KMS-11 (cell line): ENCODE measurements at regions not wholly inside any gene's neighbourhood (a gene's known extent, or its start where the extent isn't known, plus 50 kb on each side); places are given as distances from the start of the nearest gene placed in this dataset.

Experiments used
- H2AFZ ChIP-seq: fragments of 200-600 bp; sonication (generic); 2 replicates; pipeline ENCODE4 v1.6.1; 2016; ENCODE audit warnings: antibody characterized with exemption, mixed run types, low read depth
- H3K27ac ChIP-seq: fragments of 200-600 bp; sonication (generic); 2 replicates; pipeline ENCODE4 v1.6.1; 2016; ENCODE audit warnings: mild to moderate bottlenecking, mixed run types
- H3K27me3 ChIP-seq: fragments of 200-600 bp; sonication (generic); 2 replicates; pipeline ENCODE4 v1.6.1; 2017; ENCODE audit warnings: mild to moderate bottlenecking, low read depth, mixed run types, moderate library complexity; ENCODE audit not compliant: insufficient read depth
- H3K36me3 ChIP-seq: fragments of 200-600 bp; sonication (generic); 2 replicates; pipeline ENCODE4 v1.6.1; 2017; ENCODE audit warnings: mild to moderate bottlenecking, mixed run types; ENCODE audit not compliant: insufficient read depth
- H3K4me1 ChIP-seq: fragments of 200-600 bp; sonication (generic); 2 replicates; pipeline ENCODE4 v1.6.1; 2016; ENCODE audit warnings: mild to moderate bottlenecking, low read depth, mixed run types; ENCODE audit not compliant: poor library complexity, severe bottlenecking
- H3K4me2 ChIP-seq: fragments of 200-600 bp; sonication (generic); 2 replicates; pipeline ENCODE4 v1.7.0; 2016; ENCODE audit warnings: mild to moderate bottlenecking, mixed run types
- H3K4me3 ChIP-seq: fragments of 200-600 bp; sonication (generic); IDR thresholded peaks from 2 replicates; pipeline ENCODE4 v1.6.1; 2017; ENCODE audit warnings: low read depth, low read length, mixed read lengths; ENCODE audit not compliant: insufficient read depth
- H3K79me2 ChIP-seq: fragments of 200-600 bp; sonication (generic); 2 replicates; pipeline ENCODE4 v1.6.1; 2016; ENCODE audit warnings: low read depth, mixed run types; ENCODE audit not compliant: insufficient read depth
- H3K9ac ChIP-seq: fragments of 200-600 bp; sonication (generic); 2 replicates; pipeline ENCODE4 v1.6.1; 2016; ENCODE audit warnings: mild to moderate bottlenecking, mixed run types
- H4K20me1 ChIP-seq: fragments of 200-600 bp; sonication (generic); 2 replicates; pipeline ENCODE4 v1.6.1; 2016; ENCODE audit warnings: mild to moderate bottlenecking, mixed run types; ENCODE audit not compliant: insufficient read depth
- CTCF ChIP-seq: fragments of 200-600 bp; sonication (generic); conservative IDR thresholded peaks from 2 replicates; pipeline ENCODE4 v1.6.1; 2017; ENCODE audit warnings: low read depth, mild to moderate bottlenecking, antibody characterized with exemption, low read length, moderate library complexity, mixed read lengths

GRCh38 chr6:94289131-94289530, 869.8 kb upstream of the EPHA7 start:
- no peaks in the 10 kb centered on the region for H4K20me1 ChIP-seq
- H3K4me1 ChIP-seq, result no peaks in the 10 kb centered on the region
- H3K4me2 ChIP-seq, result no peak overlapping the region
- H3K9ac ChIP-seq, result no peak overlapping the region
- H3K4me3 ChIP-seq, result no peak overlapping the region
- no peak overlapping the region for H2AFZ ChIP-seq
- H3K27me3 ChIP-seq, result no peaks in the 10 kb centered on the region
- no peaks in the 10 kb centered on the region for H3K79me2 ChIP-seq
- TF ChIP-seq CTCF, result no peak
- no peaks in the 10 kb centered on the region for H3K36me3 ChIP-seq
- no peak overlapping the region for H3K27ac ChIP-seq

- Histone ChIP-seq H3K4me1 (no peaks in the 10 kb centered on the region), H4K20me1 (no peaks in the 10 kb centered on the region), H3K9ac (no peak overlapping the region), H2AFZ (no peak overlapping the region), H3K36me3 (no peaks in the 10 kb centered on the region), H3K27me3 (no peaks in the 10 kb centered on the region), H3K27ac (no peak overlapping the region), H3K4me2 (no peak overlapping the region), H3K4me3 (no peak overlapping the region), H3K79me2 (no peaks in the 10 kb centered on the region)
- TF ChIP-seq CTCF, result no peak
Measured at GRCh38 chr6:94278146-94278545, 858.8 kb upstream of the EPHA7 start.

GRCh38 chr6:94272327-94272726, 853.0 kb upstream of the EPHA7 start:
- Histone ChIP-seq H4K20me1 (no peaks in the 10 kb centered on the region), H3K27ac (no peak overlapping the region), H3K4me1 (no peaks in the 10 kb centered on the region), H3K4me2 (no peak overlapping the region), H3K9ac (no peak overlapping the region), H3K27me3 (no peaks in the 10 kb centered on the region), H3K36me3 (no peaks in the 10 kb centered on the region), H3K4me3 (no peak overlapping the region), H3K79me2 (no peaks in the 10 kb centered on the region), H2AFZ (no peak overlapping the region)
- TF ChIP-seq CTCF, result no peak

- no peaks in the 10 kb centered on the region for H3K79me2 ChIP-seq
- H3K36me3 ChIP-seq, result no peaks in the 10 kb centered on the region
- H3K4me3 ChIP-seq, result no peak overlapping the region
- no peak for TF ChIP-seq CTCF
- H3K9ac ChIP-seq, result no peak overlapping the region
- H2AFZ ChIP-seq, result no peak overlapping the region
- no peaks in the 10 kb centered on the region for H3K4me1 ChIP-seq
- no peaks in the 10 kb centered on the region for H3K27me3 ChIP-seq
- H4K20me1 ChIP-seq, result no peaks in the 10 kb centered on the region
- no peak overlapping the region for H3K4me2 ChIP-seq
- H3K27ac ChIP-seq, result no peak overlapping the region
Measured at GRCh38 chr6:94270091-94270948, 851.0 kb upstream of the EPHA7 start.
